HG02798 (cell line): ENCODE measurements at regions not wholly inside any gene's neighbourhood (a gene's known extent, or its start where the extent isn't known, plus 50 kb on each side); places are given as distances from the start of the nearest gene placed in this dataset.
A peak's percentile ranks its signal among the peaks of the same experiment; 100 is the strongest.
"Not testable (repeated sequence)": the region's sequence is repeated elsewhere in the genome, so short reads cannot be mapped to it uniquely, and the experiment has no call there.

Experiments
- ATAC-seq: cut with Tn5 transposase; IDR thresholded peaks from one replicate; pipeline ENCODE4 v1.9.1; 2021; ENCODE audit warnings: mild to moderate bottlenecking; ENCODE audit not compliant: unreplicated experiment, poor library complexity

DNA sequence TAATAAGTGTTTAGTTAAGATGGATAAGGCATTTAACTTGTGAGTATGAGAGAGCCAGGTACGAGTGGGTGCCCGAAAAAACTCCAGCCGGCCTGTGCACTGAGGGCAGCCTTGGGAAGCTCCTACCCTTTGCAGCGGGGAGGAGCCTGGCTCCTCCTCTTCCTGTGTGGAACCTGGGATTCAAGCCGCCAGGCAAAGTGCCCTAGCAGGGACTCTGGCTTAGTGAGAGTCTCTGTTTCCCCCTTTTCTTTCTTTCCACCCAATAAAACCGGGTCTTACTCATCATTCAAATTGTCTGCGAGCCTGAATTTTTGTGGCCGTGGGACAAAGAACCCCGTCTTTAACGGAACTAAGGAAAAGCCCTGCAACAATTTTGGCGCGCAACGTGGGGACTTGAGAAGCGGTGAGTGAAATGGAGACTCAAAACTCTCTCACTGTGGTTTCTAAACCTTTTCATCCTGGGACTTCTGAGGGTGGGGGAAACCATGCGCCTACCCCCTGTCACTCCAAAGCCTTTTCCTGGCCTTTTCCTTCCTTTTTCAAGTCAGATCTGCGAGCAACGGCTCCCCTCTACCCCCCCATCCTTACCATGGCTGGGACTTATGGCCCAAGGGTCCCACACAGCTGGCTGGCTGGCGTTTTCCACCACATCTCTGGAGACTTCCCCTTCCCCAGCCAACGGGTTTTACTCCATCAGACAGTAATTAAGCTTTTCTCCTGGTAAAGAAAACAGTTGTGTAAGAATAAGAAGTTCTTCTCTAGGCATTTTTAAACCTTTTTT lies 535.7 kb upstream of the ACO1 start:
- ATAC-seq: no peak

DNA sequence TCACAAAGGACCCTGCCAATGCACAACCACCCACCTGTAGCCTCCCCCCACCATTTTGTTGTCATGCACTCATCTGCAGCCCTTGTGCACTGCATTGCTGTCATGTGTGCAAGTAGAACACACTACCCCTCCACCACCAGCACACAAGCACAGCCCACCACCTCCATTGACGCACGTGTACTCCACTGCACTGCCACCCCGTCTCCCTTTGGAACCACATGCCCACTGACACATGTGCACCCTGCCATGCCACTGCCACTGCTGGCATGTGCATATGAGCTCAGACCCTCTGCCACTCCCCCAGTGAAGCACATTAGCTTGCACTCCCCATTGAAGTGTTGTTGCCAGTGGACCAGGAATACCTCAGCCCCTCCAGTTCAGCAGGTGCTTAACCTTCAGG lies 530.3 kb upstream of the ACO1 start:
- no peak for ATAC-seq

DNA sequence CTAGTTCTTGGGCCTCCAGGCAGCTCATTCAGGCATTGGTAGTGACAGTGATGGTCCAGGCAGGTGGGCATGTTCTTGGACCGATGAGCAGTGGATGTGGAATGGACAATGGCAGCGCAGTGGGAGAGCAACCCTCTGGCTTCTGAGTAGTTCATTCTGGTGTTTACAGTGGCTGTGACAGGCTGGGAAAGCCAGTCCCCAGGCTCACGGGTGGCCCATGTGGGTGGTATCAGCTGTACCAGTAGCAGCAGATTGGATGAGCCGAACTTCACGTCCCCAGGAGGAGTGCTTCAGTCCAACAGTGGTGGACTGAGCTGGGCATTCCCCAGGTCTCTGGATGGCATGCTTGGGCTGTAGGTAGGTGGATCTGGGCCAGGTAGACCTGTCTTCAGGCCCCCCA lies 515.6 kb upstream of the ACO1 start:
- ATAC-seq: no peak

DNA sequence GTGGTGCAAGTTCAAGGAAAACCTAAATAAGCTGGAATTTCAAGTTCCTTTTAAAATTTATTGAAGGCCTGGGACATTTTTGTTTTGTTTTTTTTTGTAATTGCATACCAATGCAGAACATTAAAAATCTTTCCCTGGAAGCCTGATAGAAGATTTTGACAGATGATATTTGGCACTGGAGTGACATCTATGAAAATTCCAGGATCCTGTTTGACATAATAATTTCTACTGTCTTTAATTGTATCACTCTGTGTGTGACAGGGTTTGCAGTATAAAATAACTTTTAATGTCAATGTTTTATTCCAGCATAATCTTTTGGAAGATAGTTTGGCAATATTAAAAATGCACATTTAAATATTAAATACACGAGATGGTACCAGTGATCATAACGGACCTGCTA lies 514.2 kb upstream of the ACO1 start:
- no peak for ATAC-seq

DNA sequence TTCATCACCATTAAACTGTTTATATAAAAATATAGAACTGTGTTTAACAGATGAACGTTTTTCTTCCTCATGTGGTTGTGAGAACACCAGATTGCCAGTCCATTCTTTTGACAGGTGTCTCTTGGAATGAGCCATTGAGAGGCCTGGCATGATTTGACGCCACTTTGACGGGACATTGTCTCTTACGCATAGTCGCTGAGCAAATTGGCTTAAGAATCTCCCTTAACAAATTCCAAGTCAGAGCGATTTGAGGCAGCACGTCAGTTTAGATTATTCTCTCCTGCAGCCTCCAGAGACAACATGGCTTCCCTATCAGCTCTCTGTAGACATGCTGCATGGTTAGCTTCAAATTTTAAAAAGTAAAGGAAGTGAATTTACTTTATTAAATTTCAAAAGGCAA lies 510.7 kb upstream of the ACO1 start:
- ATAC-seq: no peak

DNA sequence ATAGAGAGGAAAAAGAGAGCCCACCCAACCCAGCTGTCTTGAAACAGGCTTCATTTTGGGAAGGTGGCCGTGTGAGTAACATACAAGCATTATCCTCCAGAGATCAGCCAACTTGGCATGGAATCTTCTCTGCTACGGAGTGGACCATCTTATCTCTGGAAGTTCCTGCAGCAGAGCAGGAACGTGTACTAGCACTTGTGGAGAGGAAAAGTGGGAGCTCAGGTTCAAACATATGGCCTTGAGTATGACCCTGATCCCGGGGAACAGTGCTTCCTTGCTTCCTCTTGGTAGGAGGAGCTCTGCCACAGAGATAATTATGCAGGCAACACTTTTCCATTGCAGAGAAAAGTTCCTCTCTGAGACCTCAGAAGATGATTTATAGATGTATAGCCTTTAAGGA lies 490.4 kb upstream of the ACO1 start:
- no peak for ATAC-seq

DNA sequence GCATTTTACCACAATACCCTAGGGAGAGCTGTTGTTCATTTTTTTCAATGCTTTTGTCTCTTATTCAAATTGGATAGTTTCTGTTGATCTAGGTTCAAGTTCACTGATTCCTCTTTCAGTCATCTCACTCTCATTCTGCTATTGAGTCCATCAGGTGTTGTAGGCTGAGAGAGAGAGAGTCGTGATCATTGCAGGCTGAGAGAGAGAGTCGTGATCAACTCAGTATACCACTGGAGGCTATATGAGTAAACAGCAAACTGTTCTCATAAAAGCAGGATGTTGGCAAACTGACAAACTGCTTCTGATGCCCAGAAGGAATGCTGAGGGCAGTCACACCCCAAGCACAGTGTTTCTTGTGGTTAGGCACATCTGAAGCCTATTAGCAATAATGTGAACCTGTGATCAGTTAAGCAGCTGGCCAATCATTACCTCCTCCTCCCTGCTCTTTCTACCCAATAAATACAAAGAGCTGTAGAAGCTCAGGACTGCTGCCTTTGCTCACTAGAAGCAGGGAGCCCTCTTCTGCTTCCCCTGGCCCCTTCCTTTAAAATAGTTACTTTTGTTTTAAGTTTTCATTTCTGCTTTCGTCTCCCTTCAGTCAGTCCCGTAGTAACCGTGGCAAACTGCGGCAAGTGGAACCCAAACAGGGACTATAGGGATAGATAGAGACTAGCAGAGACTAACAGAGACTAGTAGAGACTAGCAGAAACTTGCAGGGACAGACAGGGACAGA lies 476.1 kb upstream of the ACO1 start:
- peak; percentile 80 for ATAC-seq

DNA sequence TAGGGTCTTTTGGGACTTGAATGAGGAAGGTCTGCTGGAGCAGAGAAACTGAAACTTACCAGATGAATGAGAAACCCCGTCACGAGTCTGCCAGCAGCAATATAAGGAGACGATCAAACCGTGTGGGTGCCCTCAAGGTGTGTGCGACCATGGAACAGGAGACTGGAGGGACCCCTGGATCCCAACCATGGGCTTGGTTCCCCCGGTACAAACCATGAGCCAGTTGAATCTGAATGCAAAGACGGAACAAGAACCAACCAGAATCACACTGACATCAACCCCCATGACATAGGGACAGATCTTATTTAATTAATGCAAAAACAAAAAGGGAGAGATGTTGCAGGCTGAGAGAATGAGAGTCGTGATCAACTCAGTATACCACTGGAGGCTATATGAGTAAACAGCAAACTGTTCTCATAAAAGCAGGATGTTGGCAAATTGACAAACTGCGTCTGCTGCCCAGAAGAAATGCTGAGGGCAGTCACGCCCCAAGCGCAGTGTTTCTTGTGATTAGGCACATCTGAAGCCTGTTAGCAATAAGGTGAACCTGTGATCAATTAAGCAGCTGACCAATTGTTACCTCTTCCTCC lies 475.5 kb upstream of the ACO1 start:
- ATAC-seq: peak; percentile 46

DNA sequence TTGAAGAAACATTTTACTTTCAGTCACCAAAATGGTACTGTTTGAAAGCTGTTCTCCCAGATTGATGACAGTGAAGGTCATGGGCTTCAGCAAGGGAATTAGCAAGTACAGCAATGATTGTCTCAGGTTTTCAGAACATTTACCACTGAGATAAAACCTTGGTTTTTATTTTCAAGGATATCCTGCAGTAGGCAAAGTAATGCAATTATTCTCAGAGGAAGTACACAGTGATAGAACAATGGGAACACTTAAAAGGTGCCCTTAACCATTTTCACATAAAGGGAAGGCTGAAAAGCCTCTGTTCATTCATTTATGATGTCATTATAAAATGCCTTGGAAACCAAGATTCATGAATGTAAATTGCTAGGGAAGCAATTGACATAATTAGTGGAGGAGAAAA lies 471.8 kb upstream of the ACO1 start:
- no peak for ATAC-seq

DNA sequence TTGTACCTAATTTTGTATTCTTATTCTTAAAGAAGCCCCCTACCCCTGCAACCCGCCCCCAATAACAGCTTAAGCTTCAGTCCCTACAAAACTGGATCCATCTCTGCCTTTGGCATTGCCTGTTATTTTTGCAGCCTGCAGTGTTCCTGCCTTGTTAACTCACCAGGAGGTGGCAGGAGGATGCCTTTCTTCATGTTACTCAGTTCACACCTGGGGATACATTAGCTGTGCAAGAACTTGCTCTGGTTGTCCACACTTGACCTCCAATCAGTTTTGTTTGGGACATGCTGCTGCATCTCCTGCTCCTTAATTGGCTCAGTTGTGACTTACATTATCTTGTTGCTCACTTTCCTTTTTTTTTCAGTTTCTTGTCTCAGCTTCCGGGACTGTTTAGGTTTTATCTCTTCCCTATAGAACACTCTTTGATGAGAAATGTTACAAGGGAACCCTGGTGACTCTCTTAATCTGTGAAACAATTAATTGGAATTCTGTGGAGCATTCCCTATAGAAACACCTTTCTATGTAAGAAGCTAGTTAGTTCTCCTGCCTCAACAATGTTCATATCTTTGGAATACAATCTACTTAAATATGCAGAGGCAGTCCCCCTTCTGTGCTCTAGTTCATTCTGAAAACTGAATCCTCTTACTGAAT lies 467.7 kb upstream of the ACO1 start:
- no peak for ATAC-seq

DNA sequence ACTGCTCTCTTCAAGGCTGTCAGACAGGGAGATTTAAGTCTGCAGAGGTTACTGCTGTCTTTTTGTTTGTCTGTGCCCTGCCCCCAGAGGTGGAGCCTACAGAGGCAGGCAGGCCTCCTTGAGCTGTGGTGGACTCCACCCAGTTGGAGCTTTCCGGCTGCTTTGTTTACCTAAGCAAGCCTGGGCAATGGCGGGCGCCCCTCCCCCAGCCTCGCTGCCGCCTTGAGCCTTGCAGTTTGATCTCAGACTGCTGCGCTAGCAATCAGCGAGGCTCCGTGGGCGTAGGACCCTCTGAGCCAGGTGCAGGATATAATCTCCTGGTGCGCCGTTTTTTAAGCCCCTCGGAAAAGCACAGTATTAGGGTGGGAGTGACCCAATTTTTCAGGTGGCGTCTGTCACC lies 446.7 kb upstream of the ACO1 start:
- not testable (repeated sequence) for ATAC-seq

DNA sequence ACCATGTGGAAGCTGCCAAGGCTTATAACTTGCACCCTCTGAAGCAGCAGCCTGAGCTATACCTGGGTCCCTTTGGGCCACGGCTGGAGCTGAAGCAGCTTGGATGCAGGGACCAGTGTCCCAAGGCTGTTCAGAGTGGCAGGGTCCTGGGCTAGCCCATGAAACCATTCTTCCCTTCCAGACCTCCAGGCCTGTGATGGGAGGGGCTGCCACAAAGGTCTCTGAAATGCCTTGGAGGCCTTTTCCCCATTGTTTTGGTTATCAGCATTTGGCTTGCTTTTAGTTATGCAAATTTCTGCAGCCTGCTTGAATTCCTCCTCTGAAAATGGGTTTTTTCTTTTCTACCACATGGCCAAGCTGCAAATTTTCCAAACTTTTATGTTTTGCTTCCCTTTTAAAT lies 433.7 kb upstream of the ACO1 start:
- ATAC-seq: no peak

DNA sequence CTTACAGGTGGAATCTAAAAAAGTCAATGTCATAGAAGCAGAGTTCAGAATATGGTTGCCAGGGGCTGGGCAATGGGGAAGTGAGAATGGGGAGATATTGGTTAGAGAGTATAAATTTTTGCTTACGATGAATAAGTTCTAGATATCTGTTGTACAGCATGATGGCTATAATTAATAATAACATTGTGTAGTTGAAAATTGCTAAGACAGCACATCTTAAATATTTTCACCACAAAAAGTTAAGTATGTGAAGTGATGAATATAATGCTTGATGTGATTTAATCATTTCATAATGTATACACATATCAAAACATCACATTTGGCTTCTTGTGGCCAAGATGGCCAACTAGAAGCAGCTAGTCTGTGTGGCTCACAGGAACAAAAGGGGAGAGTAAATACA lies 425.9 kb upstream of the ACO1 start:
- no peak for ATAC-seq

DNA sequence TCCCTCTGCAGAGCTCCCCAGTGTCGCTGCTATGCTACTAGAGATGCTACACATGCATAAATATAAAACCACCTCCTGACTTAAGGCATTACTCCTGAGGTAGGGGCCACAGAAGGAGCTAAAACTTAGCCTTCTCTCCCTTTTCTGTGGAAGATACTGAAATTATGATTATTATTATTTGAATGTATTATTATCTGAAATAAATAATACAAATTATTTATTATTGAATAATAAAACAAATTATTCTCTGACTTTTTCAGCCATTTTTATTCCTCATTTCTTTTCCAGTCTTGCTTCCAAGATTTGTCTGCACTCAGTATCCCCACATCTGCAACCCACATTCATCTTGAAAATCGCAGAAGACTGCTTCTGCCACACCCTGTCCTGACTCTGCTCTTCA lies 414.9 kb upstream of the ACO1 start:
- no peak for ATAC-seq

DNA sequence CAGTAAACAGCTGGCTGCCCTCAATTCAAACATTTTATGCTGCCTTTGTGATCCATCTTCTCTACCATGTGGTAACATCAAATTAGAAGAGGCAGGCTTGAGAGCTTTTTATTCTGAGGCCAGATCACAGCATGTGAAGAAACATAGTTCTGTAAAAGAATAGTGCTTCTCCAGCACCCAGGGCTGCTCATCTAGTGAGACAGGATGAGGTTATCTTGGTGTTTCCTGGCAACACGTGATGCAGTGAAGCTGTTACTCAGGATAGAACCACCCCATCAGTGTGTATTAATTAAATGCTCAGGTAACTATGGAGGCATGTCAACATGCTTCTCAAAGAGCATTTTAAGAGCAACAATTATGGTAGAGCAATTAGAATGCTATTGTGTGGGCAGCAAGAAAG lies 400.5 kb upstream of the ACO1 start:
- no peak for ATAC-seq

DNA sequence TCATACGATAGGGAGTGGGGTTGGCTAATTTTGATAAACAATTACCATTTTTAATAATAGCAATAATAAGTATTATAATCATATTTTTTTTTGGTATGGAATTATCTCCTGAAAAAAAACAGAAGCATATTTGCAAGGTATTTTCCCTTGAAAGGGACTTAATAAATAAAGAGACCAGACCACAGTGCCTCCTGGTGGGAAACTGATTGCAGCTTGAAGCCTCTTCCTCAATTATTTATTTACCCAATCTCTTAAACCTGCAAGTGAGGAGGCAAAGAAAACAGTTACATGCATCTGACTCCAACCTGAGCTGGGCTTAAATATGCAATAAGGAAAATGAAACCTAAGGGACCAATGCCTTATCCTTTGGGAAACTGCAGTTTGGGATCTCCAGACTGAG lies 388.1 kb upstream of the ACO1 start:
- no peak for ATAC-seq

DNA sequence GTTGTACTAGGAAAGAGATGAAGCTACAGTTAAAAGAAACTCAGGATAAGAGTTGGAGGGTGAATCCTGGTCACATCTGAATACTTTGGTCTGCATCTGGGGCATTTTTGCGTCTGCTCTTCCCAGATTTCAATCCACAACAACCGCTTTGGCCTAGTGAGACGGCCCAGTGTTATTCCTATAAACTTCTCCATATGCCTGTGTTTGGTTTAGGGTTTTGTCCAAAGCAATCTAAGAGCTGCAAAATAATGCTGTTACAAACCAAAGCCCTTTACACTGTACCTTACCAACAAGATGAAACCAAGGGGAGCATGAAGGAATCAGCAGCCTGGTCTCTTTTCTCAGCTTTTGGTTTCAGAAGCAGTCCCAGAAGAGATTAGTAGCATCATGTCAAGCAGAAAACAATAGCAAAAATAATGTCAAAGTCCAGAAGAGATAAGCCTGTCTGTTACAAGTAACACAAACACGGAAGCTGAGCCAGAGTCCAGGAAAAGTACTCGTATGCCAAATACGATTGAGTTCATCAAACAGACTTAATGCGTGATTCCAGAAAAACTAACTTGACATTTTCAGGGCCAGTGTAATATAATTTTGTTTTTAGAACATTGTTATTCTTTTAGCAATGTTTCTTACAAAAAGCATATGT lies 379.9 kb upstream of the ACO1 start:
- ATAC-seq: no peak

DNA sequence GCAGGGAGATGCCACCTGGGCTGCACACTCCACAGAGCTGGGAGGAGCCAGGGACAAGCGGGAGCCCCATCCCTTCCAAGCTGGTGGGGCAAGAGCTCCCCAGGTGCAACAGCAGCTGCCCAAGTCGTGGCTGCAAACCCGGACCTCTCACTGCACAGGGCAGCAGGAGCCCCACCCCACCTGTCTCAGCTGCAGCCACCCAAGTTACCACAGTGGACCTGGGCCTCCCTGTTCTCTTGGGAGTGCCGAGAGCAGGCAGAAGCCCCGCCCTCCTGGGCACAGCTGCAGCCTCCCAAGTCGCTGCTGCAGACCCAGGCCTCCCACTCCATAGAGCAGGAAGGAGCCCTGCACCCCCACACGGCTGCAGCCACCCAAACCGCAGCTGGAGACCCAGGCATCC lies 374.1 kb upstream of the ACO1 start:
- ATAC-seq: no peak

DNA sequence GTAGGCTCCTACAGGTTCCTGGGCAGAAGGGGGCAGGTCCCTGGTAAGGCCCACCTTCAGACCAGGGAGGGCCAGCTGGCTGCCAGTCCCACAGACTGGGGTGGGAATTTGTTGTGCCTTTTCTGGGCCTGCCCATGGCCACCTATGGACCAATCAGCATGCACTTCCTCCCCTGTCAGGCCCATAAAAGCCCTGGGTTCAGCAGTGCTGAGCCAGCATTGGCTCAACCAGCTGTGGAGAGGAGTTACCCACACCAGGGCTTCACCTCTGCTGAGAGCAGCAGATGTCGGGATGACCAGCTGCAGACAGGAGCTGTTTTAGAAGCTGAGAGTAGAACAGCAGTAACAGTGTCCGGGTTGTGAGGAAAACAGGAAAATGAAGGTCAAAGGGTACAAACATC lies 373.4 kb upstream of the ACO1 start:
- ATAC-seq: peak; percentile 66

DNA sequence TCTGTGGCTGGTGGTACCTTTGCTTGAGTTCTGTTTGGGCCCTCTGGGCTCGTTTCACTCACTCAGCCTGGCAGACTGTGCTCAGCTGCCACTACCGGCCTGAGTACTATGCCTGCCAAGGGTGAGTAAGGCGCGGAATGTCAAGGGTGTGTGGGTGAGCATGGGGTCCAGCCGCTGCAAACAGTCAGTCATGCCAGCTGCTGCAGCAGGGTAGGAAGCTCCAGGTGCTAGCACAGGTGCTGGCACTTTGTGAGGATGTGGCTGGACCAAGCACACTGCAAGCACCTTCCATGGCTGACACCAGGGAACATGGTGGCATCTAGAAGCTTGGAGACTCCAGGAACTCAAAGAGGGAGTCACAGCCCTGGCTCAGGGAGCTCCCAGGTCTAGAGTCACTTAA lies 368.6 kb upstream of the ACO1 start:
- no peak for ATAC-seq

DNA sequence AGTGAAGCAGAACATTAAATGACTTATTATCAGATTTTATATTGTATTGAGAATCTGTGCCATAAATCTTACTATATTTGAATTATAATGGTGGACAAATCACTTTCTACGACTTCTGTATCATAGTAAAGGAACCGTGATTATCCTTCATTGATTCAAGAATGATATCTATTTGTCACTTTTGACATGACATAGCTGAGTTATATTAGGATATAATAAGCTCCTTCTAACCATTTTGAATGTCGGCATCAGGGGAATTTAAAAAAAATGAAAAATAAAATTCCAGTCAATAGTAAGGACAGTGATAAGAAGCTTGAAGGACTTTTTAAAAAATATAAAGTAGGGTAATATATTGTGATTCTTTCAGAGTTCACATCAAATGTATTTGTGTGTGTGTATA lies 338.9 kb upstream of the ACO1 start:
- no peak for ATAC-seq
